GM10266 (cell line): ENCODE measurements at regions not wholly inside any gene's neighbourhood (a gene's known extent, or its start where the extent isn't known, plus 50 kb on each side); places are given as distances from the start of the nearest gene placed in this dataset.

Experiments
- DNase-seq: peaks from one replicate; pipeline ENCODE4 v3.0.0; 2012; ENCODE audit errors: extremely low spot score
- CTCF ChIP-seq: IDR thresholded peaks from 2 replicates; pipeline ENCODE4 v1.5.1; 2012; ENCODE audit warnings: mild to moderate bottlenecking, low read depth; ENCODE audit not compliant: control insufficient read depth, insufficient read depth; ENCODE audit errors: missing control alignments

GRCh38 chr17:14737984-14738651, 437.2 kb downstream of the HS3ST3B1 start:
- no peak for DNase-seq
- no peak for TF ChIP-seq CTCF

GRCh38 chr17:14736631-14737030, 435.8 kb downstream of the HS3ST3B1 start:
- TF ChIP-seq CTCF = no peak
- DNase-seq = no peak

- TF ChIP-seq CTCF = no peak
These were observed 432.5 kb downstream of the HS3ST3B1 start for GRCh38 chr17:14733376-14733775.

GRCh38 chr17:14732211-14732610, 431.3 kb downstream of the HS3ST3B1 start:
- DNase-seq = no peak
- TF ChIP-seq CTCF = no peak

More at GRCh38 chr17:14733376-14733775, 432.5 kb downstream of the HS3ST3B1 start:
- no peak for DNase-seq

- no peak for TF ChIP-seq CTCF
- no peak for DNase-seq
These were observed 430.7 kb downstream of the HS3ST3B1 start for GRCh38 chr17:14731591-14731990.

GRCh38 chr17:14730821-14731220, 429.9 kb downstream of the HS3ST3B1 start:
- no peak for TF ChIP-seq CTCF
- DNase-seq = no peak

- DNase-seq = no peak
- TF ChIP-seq CTCF = no peak
These were observed 424.8 kb downstream of the HS3ST3B1 start for GRCh38 chr17:14725729-14726128.
